ENCODE measurements at regions not wholly inside any gene's neighbourhood (a gene's known extent, or its start where the extent isn't known, plus 50 kb on each side); places are given as distances from the start of the nearest gene placed in this dataset.
A peak's percentile ranks its signal among the peaks of the same experiment; 100 is the strongest.

- no peak for DNase-seq
- Histone ChIP-seq H3K4me1 (ENCODE audit: control insufficient read depth in 2 of 3, insufficient read depth in 2 of 3, low read depth in 1 of 3, low read length in 3 of 3) (peaks cover 0 to 24% (median 11%) of the 10 kb centered on the region in 3 donors), H3K9me3 (ENCODE audit: control insufficient read depth in 2 of 3, insufficient read depth in 1 of 3, low read length in 3 of 3) (no peaks in the 10 kb centered on the region), H3K36me3 (ENCODE audit: control insufficient read depth in 2 of 3, insufficient read depth in 3 of 3, low read length in 3 of 3) (no peaks in the 10 kb centered on the region), H3K9ac (ENCODE audit: low read length in 3 of 3) (no peak overlapping the region), H3K4me3 (ENCODE audit: low read length in 3 of 3) (no peak overlapping the region), H3K27ac (ENCODE audit: low read depth in 2 of 2, low read length in 2 of 2) (no peak overlapping the region), H3K27me3 (ENCODE audit: control insufficient read depth, insufficient read depth, low read length) (no peaks in the 10 kb centered on the region)
- intact Hi-C loops (cut with DNase I) = no loop called here
- TF ChIP-seq, protein P1, sequence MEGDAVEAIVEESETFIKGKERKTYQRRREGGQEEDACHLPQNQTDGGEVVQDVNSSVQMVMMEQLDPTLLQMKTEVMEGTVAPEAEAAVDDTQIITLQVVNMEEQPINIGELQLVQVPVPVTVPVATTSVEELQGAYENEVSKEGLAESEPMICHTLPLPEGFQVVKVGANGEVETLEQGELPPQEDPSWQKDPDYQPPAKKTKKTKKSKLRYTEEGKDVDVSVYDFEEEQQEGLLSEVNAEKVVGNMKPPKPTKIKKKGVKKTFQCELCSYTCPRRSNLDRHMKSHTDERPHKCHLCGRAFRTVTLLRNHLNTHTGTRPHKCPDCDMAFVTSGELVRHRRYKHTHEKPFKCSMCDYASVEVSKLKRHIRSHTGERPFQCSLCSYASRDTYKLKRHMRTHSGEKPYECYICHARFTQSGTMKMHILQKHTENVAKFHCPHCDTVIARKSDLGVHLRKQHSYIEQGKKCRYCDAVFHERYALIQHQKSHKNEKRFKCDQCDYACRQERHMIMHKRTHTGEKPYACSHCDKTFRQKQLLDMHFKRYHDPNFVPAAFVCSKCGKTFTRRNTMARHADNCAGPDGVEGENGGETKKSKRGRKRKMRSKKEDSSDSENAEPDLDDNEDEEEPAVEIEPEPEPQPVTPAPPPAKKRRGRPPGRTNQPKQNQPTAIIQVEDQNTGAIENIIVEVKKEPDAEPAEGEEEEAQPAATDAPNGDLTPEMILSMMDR (IDR thresholded peaks at IDR 0.05; ENCODE audit: borderline replicate concordance, extremely low read depth, insufficient read depth) = no peak
- FAIRE-seq = no peak
Observed at GRCh38 chr11:86738568-86738967, 61.8 kb upstream of the PRSS23 start.

DNA sequence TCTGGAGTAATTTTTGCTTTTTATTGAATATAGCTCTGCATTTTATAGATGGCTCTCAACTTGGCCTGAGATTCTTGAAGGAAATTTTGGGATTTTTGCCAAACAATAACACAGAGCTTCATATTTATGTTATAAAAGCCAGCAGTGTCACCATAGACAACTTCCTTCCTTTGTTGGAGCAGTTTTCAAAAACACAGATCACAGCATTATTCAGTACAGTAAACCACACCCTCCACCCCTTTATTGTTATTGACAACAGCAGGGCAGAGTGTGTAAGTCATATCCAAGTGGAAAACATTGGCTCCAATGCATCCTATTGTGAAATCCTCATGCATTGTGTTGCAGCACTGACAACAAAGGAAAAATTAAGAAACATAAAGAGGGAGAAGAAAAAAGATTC, 62.6 kb upstream of the PRSS23 start:
- TF ChIP-seq, protein P1 (IDR thresholded peaks at IDR 0.05; ENCODE audit: borderline replicate concordance, extremely low read depth, insufficient read depth) = no peak
- FAIRE-seq (no peak), DNase-seq (peak in 2 of 5 donors; percentile 43 to 61)
- H3K9ac ChIP-seq (ENCODE audit: low read length in 3 of 3) = no peak overlapping the region
- H3K4me1 ChIP-seq (ENCODE audit: control insufficient read depth in 2 of 3, insufficient read depth in 2 of 3, low read depth in 1 of 3, low read length in 3 of 3) = peaks cover 0 to 15% (median 11%) of the 10 kb centered on the region in 3 donors
- H3K36me3 ChIP-seq (ENCODE audit: control insufficient read depth in 2 of 3, insufficient read depth in 3 of 3, low read length in 3 of 3) = no peaks in the 10 kb centered on the region
- no peaks in the 10 kb centered on the region for H3K9me3 ChIP-seq (ENCODE audit: control insufficient read depth in 2 of 3, insufficient read depth in 1 of 3, low read length in 3 of 3)
- no peak overlapping the region for H3K4me3 ChIP-seq (ENCODE audit: low read length in 3 of 3)
- no peaks in the 10 kb centered on the region for H3K27me3 ChIP-seq (ENCODE audit: control insufficient read depth, insufficient read depth, low read length)
- H3K27ac ChIP-seq (ENCODE audit: low read depth in 2 of 2, low read length in 2 of 2) = no peak overlapping the region
- intact Hi-C loops (cut with DNase I) = no loop called here

- TF ChIP-seq, protein P1 (IDR thresholded peaks at IDR 0.05; ENCODE audit: borderline replicate concordance, extremely low read depth, insufficient read depth) = no peak
- no peak overlapping the region for H3K27ac ChIP-seq (ENCODE audit: low read depth in 2 of 2, low read length in 2 of 2)
- H3K4me3 ChIP-seq (ENCODE audit: low read length in 3 of 3) = no peak overlapping the region
- H3K36me3 ChIP-seq (ENCODE audit: control insufficient read depth in 2 of 3, insufficient read depth in 3 of 3, low read length in 3 of 3) = no peaks in the 10 kb centered on the region
- no peaks in the 10 kb centered on the region for H3K27me3 ChIP-seq (ENCODE audit: control insufficient read depth, insufficient read depth, low read length)
- DNase-seq = no peak
- FAIRE-seq = no peak
- H3K4me1 ChIP-seq (ENCODE audit: control insufficient read depth in 2 of 3, insufficient read depth in 2 of 3, low read depth in 1 of 3, low read length in 3 of 3) = peaks cover 0 to 15% (median 11%) of the 10 kb centered on the region in 3 donors
- intact Hi-C loops (cut with DNase I) = no loop called here
- H3K9me3 ChIP-seq (ENCODE audit: control insufficient read depth in 2 of 3, insufficient read depth in 1 of 3, low read length in 3 of 3) = no peaks in the 10 kb centered on the region
- no peak overlapping the region for H3K9ac ChIP-seq (ENCODE audit: low read length in 3 of 3)
Observed at GRCh38 chr11:86737230-86737629, 63.1 kb upstream of the PRSS23 start.

All from kidney (tissue), 13 donors.